ENCODE measurements at regions not wholly inside any gene's neighbourhood (a gene's known extent, or its start where the extent isn't known, plus 50 kb on each side); places are given as distances from the start of the nearest gene placed in this dataset.

GRCh38 chr1:222452031-222452430 is 95.9 kb downstream of the HHIPL2 start:
- no peak for TF ChIP-seq EZH2 (optimal IDR thresholded peaks at IDR 0.05; ENCODE audit: low read depth, low read length)
- TF ChIP-seq, protein P1, sequence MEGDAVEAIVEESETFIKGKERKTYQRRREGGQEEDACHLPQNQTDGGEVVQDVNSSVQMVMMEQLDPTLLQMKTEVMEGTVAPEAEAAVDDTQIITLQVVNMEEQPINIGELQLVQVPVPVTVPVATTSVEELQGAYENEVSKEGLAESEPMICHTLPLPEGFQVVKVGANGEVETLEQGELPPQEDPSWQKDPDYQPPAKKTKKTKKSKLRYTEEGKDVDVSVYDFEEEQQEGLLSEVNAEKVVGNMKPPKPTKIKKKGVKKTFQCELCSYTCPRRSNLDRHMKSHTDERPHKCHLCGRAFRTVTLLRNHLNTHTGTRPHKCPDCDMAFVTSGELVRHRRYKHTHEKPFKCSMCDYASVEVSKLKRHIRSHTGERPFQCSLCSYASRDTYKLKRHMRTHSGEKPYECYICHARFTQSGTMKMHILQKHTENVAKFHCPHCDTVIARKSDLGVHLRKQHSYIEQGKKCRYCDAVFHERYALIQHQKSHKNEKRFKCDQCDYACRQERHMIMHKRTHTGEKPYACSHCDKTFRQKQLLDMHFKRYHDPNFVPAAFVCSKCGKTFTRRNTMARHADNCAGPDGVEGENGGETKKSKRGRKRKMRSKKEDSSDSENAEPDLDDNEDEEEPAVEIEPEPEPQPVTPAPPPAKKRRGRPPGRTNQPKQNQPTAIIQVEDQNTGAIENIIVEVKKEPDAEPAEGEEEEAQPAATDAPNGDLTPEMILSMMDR (IDR thresholded peaks at IDR 0.05; ENCODE audit: low read length): no peak
